MCF 10A (cell line): ENCODE measurements at regions not wholly inside any gene's neighbourhood (a gene's known extent, or its start where the extent isn't known, plus 50 kb on each side); places are given as distances from the start of the nearest gene placed in this dataset.

ENCODE experiments used
- BruUV-seq: library from RNA; stranded (reverse); fragments of 400-500 nt; replicated peaks from 2 replicates; lab custom pipeline; 2021; lab: Mats Ljungman, UMichigan
- CTCF ChIA-PET: fragments of 300-600 bp; sonication (Branson Sonifier 250); formaldehyde crosslinking; extraction: SDS; loops from one replicate; lab custom pipeline; 2021; ENCODE audit warnings: antibody characterized with exemption, inconsistent platforms; lab: Yijun Ruan, JAX
- POLR2A ChIA-PET: fragments of 300-600, 350-650 bp; sonication (Branson Sonifier 250); formaldehyde crosslinking; extraction: SDS; loops from one replicate; lab custom pipeline; 2020; ENCODE audit warnings: antibody characterized with exemption, inconsistent platforms; lab: Yijun Ruan, JAX
- DNase-seq: peaks from one replicate; pipeline ENCODE4 v3.0.0-alpha.2; 2018; ENCODE audit not compliant: unreplicated experiment
- H3K27ac Mint-ChIP-seq: one replicate; pipeline ENCODE4 v1.8.0; 2022; ENCODE audit warnings: mild to moderate bottlenecking, low read depth, mixed read lengths; ENCODE audit not compliant: unreplicated experiment
- H3K27me3 Mint-ChIP-seq: one replicate; pipeline ENCODE4 v1.8.0; 2022; ENCODE audit warnings: mixed read lengths; ENCODE audit not compliant: insufficient read depth, unreplicated experiment
- H3K36me3 Mint-ChIP-seq: one replicate; pipeline ENCODE4 v1.8.0; 2022; ENCODE audit warnings: mild to moderate bottlenecking, moderate library complexity, mixed read lengths; ENCODE audit not compliant: insufficient read depth, unreplicated experiment
- H3K4me1 Mint-ChIP-seq: one replicate; pipeline ENCODE4 v1.8.0; 2022; ENCODE audit warnings: mixed read lengths; ENCODE audit not compliant: insufficient read depth, unreplicated experiment
- H3K4me3 Mint-ChIP-seq: one replicate; pipeline ENCODE4 v1.8.0; 2022; ENCODE audit warnings: mild to moderate bottlenecking, moderate library complexity, mixed read lengths; ENCODE audit not compliant: unreplicated experiment
- H3K9me3 Mint-ChIP-seq: one replicate; pipeline ENCODE4 v1.8.0; 2022; ENCODE audit warnings: mixed read lengths; ENCODE audit not compliant: unreplicated experiment
- intact Hi-C: fragments of 100-400 bp; cut with micrococcal nuclease; formaldehyde crosslinking; loops from 2 replicates; pipeline ENCODE4 v1.14.1; 2022
- TF ChIP-seq, protein P1 (sequence below): fragments of 200-600 bp; IDR thresholded peaks from one replicate; pipeline ENCODE4 v1.8.0; 2022; ENCODE audit warnings: antibody characterized with exemption, mild to moderate bottlenecking; ENCODE audit not compliant: unreplicated experiment

DNA sequence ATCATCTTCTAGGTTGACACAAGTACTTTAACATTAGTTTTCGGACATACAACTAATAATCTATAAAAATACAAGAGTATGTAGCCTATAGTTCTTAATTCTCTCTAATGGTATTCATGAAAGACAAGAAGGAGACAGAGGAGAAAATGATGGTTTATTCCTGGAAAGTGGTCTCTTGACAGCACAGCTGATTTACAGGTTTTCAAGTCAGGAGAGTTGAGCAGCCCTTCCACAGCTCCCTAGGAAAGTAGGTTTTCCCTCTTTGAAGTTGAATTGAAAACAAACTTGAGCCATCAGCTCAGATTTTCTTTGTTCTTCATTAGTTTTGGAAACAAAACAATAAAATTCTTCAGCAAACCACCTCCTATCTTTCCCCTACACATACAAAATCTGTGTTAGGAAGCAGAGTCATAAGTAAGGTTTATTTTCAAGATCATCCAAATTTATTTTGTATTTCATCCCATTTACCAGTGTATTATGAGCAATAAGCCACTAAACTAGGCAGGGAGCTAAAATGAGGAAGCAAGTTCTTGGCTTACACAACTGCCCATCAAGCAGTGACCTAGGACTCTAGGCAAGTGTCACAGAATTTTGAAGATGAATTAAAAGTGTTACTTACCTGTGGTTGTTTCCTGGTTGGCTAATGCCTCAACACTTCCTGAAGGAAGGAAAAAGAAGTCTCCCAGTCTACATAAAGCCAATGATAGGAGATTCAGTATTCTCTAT, 357.0 kb downstream of the BCAT1 start:
- Mint-ChIP-seq H3K27me3 (peaks cover 22% of the 10 kb centered on the region), H3K27ac (no peak overlapping the region), H3K4me3 (no peak overlapping the region), H3K9me3 (no peaks in the 10 kb centered on the region), H3K4me1 (no peaks in the 10 kb centered on the region), H3K36me3 (no peaks in the 10 kb centered on the region)
- POLR2A ChIA-PET: no interaction called here
- CTCF ChIA-PET: interaction anchor here (0.6 kb wide), 1 partner anchor 791 kb away, joined by 3 read pairs; no protein-coding TSS in a partner anchor
- no TSS peak for BruUV-seq
- intact Hi-C loops: loop anchor here (10.0 kb wide), 1 partner anchor 243 kb away; no protein-coding TSS in a partner anchor
- DNase-seq: no peak
- TF ChIP-seq, protein P1, sequence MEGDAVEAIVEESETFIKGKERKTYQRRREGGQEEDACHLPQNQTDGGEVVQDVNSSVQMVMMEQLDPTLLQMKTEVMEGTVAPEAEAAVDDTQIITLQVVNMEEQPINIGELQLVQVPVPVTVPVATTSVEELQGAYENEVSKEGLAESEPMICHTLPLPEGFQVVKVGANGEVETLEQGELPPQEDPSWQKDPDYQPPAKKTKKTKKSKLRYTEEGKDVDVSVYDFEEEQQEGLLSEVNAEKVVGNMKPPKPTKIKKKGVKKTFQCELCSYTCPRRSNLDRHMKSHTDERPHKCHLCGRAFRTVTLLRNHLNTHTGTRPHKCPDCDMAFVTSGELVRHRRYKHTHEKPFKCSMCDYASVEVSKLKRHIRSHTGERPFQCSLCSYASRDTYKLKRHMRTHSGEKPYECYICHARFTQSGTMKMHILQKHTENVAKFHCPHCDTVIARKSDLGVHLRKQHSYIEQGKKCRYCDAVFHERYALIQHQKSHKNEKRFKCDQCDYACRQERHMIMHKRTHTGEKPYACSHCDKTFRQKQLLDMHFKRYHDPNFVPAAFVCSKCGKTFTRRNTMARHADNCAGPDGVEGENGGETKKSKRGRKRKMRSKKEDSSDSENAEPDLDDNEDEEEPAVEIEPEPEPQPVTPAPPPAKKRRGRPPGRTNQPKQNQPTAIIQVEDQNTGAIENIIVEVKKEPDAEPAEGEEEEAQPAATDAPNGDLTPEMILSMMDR: no peak

DNA sequence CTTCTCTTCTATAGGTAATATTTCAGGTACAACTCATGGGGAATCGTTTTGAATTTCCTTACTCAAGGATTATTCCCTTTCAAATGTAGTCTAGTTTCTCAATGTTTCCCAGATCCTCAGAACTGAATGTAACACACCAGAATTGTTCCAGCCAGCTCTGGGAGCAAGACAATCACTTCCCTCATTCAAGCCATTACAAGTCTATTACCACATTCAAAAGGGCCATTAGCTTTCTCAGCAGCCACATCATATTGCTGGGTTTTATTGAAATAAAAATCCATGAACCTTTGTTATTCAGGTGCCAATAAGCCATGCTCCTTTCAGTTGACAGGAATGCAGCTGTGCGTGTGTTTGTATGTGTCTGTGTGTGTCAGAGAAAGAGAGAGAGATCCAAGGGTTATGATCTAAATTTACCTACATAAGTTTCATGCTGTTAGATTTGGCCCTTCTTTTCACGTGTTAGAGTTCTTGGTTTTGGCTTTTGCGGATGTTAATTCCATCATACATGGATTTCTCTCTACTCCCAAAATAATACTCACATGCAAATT, 357.7 kb downstream of the BCAT1 start:
- no peaks in the 10 kb centered on the region for H3K4me1 Mint-ChIP-seq
- H3K27me3 Mint-ChIP-seq: peaks cover 22% of the 10 kb centered on the region
- ChIA-PET CTCF (no interaction called here), POLR2A (no interaction called here)
- TF ChIP-seq, protein P1: no peak
- no peak overlapping the region for H3K27ac Mint-ChIP-seq
- no peaks in the 10 kb centered on the region for H3K36me3 Mint-ChIP-seq
- intact Hi-C loops: loop anchor here (10.0 kb wide), 1 partner anchor 244 kb away; no protein-coding TSS in a partner anchor
- H3K9me3 Mint-ChIP-seq: no peaks in the 10 kb centered on the region
- BruUV-seq: no TSS peak
- no peak overlapping the region for H3K4me3 Mint-ChIP-seq
- no peak for DNase-seq

DNA sequence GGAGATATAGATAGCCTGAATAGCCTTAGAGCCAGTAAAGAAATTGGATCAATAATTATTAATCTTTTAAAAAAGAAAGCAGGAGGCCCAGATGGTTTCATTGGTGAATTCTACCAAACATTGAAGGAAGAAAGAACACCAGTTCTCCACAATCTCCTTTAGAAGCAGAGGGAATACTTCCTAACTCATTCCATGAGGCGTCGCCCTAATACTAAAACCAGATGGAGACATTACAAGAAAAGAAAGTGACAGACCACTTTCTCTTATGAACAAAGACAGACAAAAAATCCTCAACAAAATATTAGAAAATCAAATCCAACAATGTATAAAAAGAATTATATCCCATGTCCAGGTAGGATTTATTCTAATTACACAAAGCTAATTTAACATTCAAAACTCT, 362.6 kb downstream of the BCAT1 start:
- H3K4me3 Mint-ChIP-seq: no peak overlapping the region
- intact Hi-C loops: no loop called here
- ChIA-PET POLR2A (interaction anchor here (0.7 to 1.4 kb wide), 3 partner anchors 9 to 977 kb away, joined by 3 to 5 read pairs (median 3); no protein-coding TSS in a partner anchor), CTCF (no interaction called here)
- DNase-seq: no peak
- no peaks in the 10 kb centered on the region for H3K4me1 Mint-ChIP-seq
- TF ChIP-seq, protein P1: no peak
- no peaks in the 10 kb centered on the region for H3K27me3 Mint-ChIP-seq
- no TSS peak for BruUV-seq
- H3K27ac Mint-ChIP-seq: no peak overlapping the region
- H3K36me3 Mint-ChIP-seq: no peaks in the 10 kb centered on the region
- H3K9me3 Mint-ChIP-seq: peaks cover 8% of the 10 kb centered on the region

DNA sequence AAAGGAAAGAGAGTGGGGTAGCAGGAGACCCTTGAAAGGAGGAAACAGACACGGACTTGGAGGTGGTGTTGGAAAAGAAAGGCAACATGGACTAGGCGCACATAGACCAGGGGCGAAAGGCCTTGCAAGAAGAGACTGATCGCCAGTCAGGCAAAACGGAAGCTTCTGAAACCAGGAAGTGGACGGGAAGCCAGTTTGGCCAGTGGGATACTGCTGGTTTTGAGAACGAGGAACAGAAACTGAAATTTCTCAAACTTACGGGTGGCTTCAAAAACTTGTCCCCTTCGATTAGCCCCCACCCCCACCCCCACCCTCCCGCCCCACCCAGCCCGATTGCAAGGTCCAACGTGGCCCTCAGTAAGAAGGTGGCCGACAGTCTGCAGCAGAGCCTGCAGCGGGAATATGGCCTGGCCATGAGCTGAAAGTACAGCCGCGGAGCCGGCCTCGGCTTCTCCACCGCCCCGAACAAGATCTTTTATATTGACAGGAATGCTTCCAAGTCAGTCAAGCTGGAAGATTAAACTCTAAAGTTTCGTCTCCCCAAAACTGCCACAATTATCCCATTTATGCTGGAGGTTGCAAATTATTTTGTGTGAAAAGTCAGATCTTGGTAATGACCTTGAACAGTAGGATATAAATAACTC, 364.7 kb downstream of the BCAT1 start:
- H3K27me3 Mint-ChIP-seq: no peaks in the 10 kb centered on the region
- intact Hi-C loops: no loop called here
- CTCF ChIA-PET: interaction anchor here (0.6 kb wide), 1 partner anchor 14 kb away, joined by 3 read pairs; no protein-coding TSS in a partner anchor
- BruUV-seq: no TSS peak
- H3K36me3 Mint-ChIP-seq: no peaks in the 10 kb centered on the region
- peaks cover 22% of the 10 kb centered on the region for H3K9me3 Mint-ChIP-seq
- POLR2A ChIA-PET: no interaction called here
- H3K27ac Mint-ChIP-seq: no peak overlapping the region
- TF ChIP-seq, protein P1: no peak
- no peak for DNase-seq
- no peak overlapping the region for H3K4me3 Mint-ChIP-seq
- H3K4me1 Mint-ChIP-seq: no peaks in the 10 kb centered on the region
